OCI-LY3 (cell line): ENCODE measurements at regions not wholly inside any gene's neighbourhood (a gene's known extent, or its start where the extent isn't known, plus 50 kb on each side); places are given as distances from the start of the nearest gene placed in this dataset.

Experiments
- EZH2phosphoT487 ChIP-seq: fragments of 200-600 bp; shearing (Covaris generic); IDR thresholded peaks from 2 replicates; pipeline ENCODE4 v1.6.1; 2018; ENCODE audit warnings: antibody characterized with exemption, mixed run types, low read depth
- TF ChIP-seq, protein P1 (sequence below): fragments of 200-600, 300-600 bp; sonication (generic); IDR thresholded peaks from 2 replicates; pipeline ENCODE4 v1.5.1; 2014; ENCODE audit warnings: antibody characterized with exemption, low read length, low read depth

DNA sequence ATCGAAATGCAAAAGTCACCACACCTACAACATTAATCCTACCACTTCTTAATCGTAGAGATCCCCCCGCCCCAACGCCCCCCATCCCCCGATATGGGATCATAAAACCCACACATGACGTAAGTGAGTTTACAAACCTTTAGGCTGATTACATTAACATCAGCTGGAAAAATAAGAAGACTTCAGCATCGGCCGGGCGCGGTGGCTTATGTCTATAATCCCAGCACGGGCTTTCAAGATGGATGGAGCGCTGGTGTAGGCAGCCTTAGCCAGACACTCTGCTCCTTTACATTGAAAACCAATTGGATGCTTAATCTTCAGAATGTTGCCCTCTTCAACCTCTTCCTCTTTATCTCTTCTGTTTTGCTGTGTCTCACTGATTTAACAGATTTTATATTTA is 1376.0 kb downstream of the MAT2B start:
- TF ChIP-seq, protein P1, sequence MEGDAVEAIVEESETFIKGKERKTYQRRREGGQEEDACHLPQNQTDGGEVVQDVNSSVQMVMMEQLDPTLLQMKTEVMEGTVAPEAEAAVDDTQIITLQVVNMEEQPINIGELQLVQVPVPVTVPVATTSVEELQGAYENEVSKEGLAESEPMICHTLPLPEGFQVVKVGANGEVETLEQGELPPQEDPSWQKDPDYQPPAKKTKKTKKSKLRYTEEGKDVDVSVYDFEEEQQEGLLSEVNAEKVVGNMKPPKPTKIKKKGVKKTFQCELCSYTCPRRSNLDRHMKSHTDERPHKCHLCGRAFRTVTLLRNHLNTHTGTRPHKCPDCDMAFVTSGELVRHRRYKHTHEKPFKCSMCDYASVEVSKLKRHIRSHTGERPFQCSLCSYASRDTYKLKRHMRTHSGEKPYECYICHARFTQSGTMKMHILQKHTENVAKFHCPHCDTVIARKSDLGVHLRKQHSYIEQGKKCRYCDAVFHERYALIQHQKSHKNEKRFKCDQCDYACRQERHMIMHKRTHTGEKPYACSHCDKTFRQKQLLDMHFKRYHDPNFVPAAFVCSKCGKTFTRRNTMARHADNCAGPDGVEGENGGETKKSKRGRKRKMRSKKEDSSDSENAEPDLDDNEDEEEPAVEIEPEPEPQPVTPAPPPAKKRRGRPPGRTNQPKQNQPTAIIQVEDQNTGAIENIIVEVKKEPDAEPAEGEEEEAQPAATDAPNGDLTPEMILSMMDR: no peak
- no peak for TF ChIP-seq EZH2phosphoT487
